ENCODE measurements at regions not wholly inside any gene's neighbourhood (a gene's known extent, or its start where the extent isn't known, plus 50 kb on each side); places are given as distances from the start of the nearest gene placed in this dataset.
A peak's percentile ranks its signal among the peaks of the same experiment; 100 is the strongest.

DNA sequence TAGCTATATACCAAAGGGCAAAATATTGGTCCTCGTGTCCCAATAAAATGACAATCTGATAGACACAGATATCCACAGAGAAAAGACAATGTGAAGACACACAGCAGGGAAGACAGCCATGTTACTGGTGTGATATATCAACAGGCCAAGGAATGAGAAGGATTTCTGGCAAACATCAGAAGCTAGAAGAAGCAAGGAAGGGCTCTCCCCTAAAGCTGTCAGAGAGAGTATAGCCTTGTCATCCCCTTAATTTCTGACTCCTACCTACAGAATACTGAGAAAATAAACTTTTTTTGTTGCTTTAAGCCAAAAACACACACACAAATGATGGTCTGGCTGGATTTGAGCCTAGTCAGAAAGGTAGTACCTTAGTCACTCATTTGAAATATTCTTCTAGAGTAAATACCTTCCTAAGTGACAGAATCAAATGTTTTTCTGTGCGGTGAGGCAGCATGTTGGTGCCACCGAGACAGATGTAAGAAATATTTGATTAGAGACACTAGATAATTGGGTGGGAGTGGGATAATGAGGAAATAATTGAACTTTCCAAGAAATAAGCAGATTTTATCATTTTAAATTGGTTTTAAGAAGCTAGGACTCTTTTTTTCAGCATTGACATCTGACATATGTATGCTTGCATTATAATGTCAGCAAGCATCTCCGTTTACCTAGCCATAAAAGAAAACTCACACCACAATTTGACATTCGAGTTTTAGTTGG is 123.4 kb upstream of the TFAP2D start:
- Histone ChIP-seq H3K9me3 (ENCODE audit: low read depth) (no peaks in the 10 kb centered on the region), H3K4me2 (no peak overlapping the region)
- H3K9me3 Mint-ChIP-seq: no peaks in the 10 kb centered on the region

DNA sequence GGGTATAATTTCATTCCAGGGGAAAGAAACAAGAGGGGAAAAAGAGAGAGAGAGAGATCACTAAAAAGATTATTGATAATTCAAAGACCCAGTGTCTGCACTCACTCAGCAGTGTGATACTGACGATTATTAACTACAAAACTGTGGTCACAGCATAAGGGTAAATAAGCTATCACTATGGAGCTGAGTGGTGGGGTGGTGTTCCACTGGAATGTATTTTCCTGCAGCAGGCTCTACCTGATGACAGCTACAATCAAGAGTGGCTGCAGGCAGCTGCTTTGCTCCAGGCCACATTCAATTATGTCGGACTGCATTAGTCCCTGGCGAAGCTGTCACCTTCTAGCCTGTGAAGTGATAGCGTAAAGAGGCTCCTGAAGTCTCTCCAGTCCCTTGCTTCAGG is 122.2 kb upstream of the TFAP2D start:
- Mint-ChIP-seq H3K9me3 (no peaks in the 10 kb centered on the region), H3K27ac (peak overlapping the region; percentile 50), H3K4me3 (no peak overlapping the region), H3K4me1 (peaks cover 6% of the 10 kb centered on the region), H3K27me3 (ENCODE audit: insufficient read depth, low read depth) (peaks cover 2% of the 10 kb centered on the region), H3K36me3 (no peaks in the 10 kb centered on the region)
- Histone ChIP-seq H3K27ac (no peak overlapping the region), H3K9me3 (ENCODE audit: low read depth) (no peaks in the 10 kb centered on the region), H3K4me3 (no peak overlapping the region), H3K36me3 (no peaks in the 10 kb centered on the region), H4K20me1 (ENCODE audit: low read depth) (no peaks in the 10 kb centered on the region), H2AFZ (replicated peaks) (no peak overlapping the region), H3K27me3 (no peaks in the 10 kb centered on the region), H3K79me2 (ENCODE audit: low read depth) (no peaks in the 10 kb centered on the region), H3K9ac (no peak overlapping the region), H3K4me1 (no peaks in the 10 kb centered on the region), H3K4me2 (no peak overlapping the region), H3F3A (ENCODE audit: low read depth) (no peaks in the 10 kb centered on the region)
- no peak for TF ChIP-seq EZH2 (IDR thresholded peaks at IDR 0.05)
- no peak for TF ChIP-seq EZH2phosphoT487 (IDR thresholded peaks at IDR 0.05)
- TF ChIP-seq, protein P1, sequence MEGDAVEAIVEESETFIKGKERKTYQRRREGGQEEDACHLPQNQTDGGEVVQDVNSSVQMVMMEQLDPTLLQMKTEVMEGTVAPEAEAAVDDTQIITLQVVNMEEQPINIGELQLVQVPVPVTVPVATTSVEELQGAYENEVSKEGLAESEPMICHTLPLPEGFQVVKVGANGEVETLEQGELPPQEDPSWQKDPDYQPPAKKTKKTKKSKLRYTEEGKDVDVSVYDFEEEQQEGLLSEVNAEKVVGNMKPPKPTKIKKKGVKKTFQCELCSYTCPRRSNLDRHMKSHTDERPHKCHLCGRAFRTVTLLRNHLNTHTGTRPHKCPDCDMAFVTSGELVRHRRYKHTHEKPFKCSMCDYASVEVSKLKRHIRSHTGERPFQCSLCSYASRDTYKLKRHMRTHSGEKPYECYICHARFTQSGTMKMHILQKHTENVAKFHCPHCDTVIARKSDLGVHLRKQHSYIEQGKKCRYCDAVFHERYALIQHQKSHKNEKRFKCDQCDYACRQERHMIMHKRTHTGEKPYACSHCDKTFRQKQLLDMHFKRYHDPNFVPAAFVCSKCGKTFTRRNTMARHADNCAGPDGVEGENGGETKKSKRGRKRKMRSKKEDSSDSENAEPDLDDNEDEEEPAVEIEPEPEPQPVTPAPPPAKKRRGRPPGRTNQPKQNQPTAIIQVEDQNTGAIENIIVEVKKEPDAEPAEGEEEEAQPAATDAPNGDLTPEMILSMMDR (IDR thresholded peaks at IDR 0.05): no peak
- peak; percentile 33 for DNase-seq (ENCODE audit: low spot score)

More for the DNA sequence above, 123.4 kb upstream of the TFAP2D start:
- no peaks in the 10 kb centered on the region for H3K4me1 ChIP-seq
- H3K27me3 Mint-ChIP-seq (ENCODE audit: insufficient read depth, low read depth): peaks cover 2% of the 10 kb centered on the region
- no peak overlapping the region for H3K4me3 ChIP-seq
- H3K9ac ChIP-seq: no peak overlapping the region
- no peak overlapping the region for H2AFZ ChIP-seq (replicated peaks)
- H3K36me3 ChIP-seq: no peaks in the 10 kb centered on the region
- no peak overlapping the region for H3K4me3 Mint-ChIP-seq
- no peaks in the 10 kb centered on the region for H4K20me1 ChIP-seq (ENCODE audit: low read depth)
- H3K27ac Mint-ChIP-seq: no peak overlapping the region
- H3F3A ChIP-seq (ENCODE audit: low read depth): no peaks in the 10 kb centered on the region
- H3K27me3 ChIP-seq: no peaks in the 10 kb centered on the region
- no peaks in the 10 kb centered on the region for H3K36me3 Mint-ChIP-seq
- no peak for TF ChIP-seq EZH2phosphoT487 (IDR thresholded peaks at IDR 0.05)
- TF ChIP-seq EZH2 (IDR thresholded peaks at IDR 0.05): no peak
- TF ChIP-seq, protein P1 (IDR thresholded peaks at IDR 0.05): no peak
- DNase-seq (ENCODE audit: low spot score): no peak
- no peak overlapping the region for H3K27ac ChIP-seq
- H3K79me2 ChIP-seq (ENCODE audit: low read depth): no peaks in the 10 kb centered on the region
- peaks cover 6% of the 10 kb centered on the region for H3K4me1 Mint-ChIP-seq

DNA sequence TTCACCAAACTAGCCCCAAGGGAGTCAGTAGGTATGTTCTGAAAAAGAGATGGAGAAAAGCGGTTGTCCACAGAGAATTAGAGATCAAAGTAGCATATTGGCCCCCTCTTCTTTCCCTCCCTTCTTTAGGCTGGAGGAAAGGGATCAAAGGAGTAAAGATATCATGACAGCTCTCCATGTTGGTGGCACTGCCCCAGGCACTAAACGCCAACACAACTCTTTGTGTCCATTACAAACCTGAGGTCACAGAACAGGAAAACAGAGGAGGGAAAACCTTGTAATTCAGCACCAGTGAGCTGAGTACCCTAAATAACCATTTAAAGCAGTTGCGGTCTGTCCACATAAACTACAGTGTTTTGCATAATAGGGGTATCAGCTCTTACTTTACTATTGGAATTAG is 113.0 kb upstream of the TFAP2D start:
- no peaks in the 10 kb centered on the region for H3K9me3 Mint-ChIP-seq
- no peak for DNase-seq (ENCODE audit: low spot score)
- H3K36me3 Mint-ChIP-seq: no peaks in the 10 kb centered on the region
- Histone ChIP-seq H3K9me3 (ENCODE audit: low read depth) (no peaks in the 10 kb centered on the region), H3K4me1 (no peaks in the 10 kb centered on the region), H3K4me2 (no peak overlapping the region), H3K4me3 (no peak overlapping the region), H3K27ac (no peak overlapping the region), H3K36me3 (no peaks in the 10 kb centered on the region), H4K20me1 (ENCODE audit: low read depth) (no peaks in the 10 kb centered on the region), H3F3A (ENCODE audit: low read depth) (no peaks in the 10 kb centered on the region), H3K9ac (no peak overlapping the region), H2AFZ (replicated peaks) (no peak overlapping the region), H3K79me2 (ENCODE audit: low read depth) (no peaks in the 10 kb centered on the region), H3K27me3 (no peaks in the 10 kb centered on the region)
- no peak overlapping the region for H3K4me3 Mint-ChIP-seq
- no peaks in the 10 kb centered on the region for H3K27me3 Mint-ChIP-seq (ENCODE audit: insufficient read depth, low read depth)
- peaks cover 4% of the 10 kb centered on the region for H3K4me1 Mint-ChIP-seq
- TF ChIP-seq EZH2 (IDR thresholded peaks at IDR 0.05) (no peak), EZH2phosphoT487 (IDR thresholded peaks at IDR 0.05) (no peak)
- TF ChIP-seq, protein P1 (IDR thresholded peaks at IDR 0.05): no peak
- H3K27ac Mint-ChIP-seq: no peak overlapping the region

Measured in neural progenitor cell (in vitro differentiated cells).